Endothelial cell of umbilical vein (primary cell): ENCODE measurements at regions not wholly inside any gene's neighbourhood (a gene's known extent, or its start where the extent isn't known, plus 50 kb on each side); places are given as distances from the start of the nearest gene placed in this dataset.

Source experiments
- BruUV-seq: library from RNA; stranded (reverse); fragments of 400-500 nt; replicated peaks from 2 replicates; lab custom pipeline; 2021; lab: Mats Ljungman, UMichigan
- CTCF ChIA-PET: fragments of 300-600, 350-600 bp; sonication (Branson Sonifier 250); formaldehyde crosslinking; loops from one replicate; lab custom pipeline; 2021; ENCODE audit warnings: antibody characterized with exemption, inconsistent platforms; lab: Charles Lee
- POLR2A ChIA-PET: fragments of 300-600, 350-600 bp; sonication (Branson Sonifier 250); formaldehyde crosslinking; loops from one replicate; lab custom pipeline; 2021; ENCODE audit warnings: antibody characterized with exemption, inconsistent platforms; lab: Charles Lee
- DNase-seq: peaks from one replicate; pipeline ENCODE4 v3.0.0-alpha.2; 2011; ENCODE audit warnings: low read depth, low spot score
- FAIRE-seq: peaks from 2 replicates; lab custom pipeline; 2011; peaks lifted over from hg19 to GRCh38; lab: Jason Lieb, UNC
- H2AFZ ChIP-seq: 2 replicates; pipeline ENCODE4 v1.6.0; 2012; ENCODE audit warnings: low read depth, low read length, control low read depth, inconsistent platforms
- H3K27ac ChIP-seq: 2 replicates; pipeline ENCODE4 v1.5.1; 2011; ENCODE audit warnings: low read depth, mild to moderate bottlenecking, control low read depth, low read length, moderate library complexity; ENCODE audit not compliant: insufficient read depth
- H3K27me3 ChIP-seq, 2 experiments: 2 replicates each; pipeline versions ENCODE4 v1.6.0 to v1.6.1; 2011; ENCODE audit warnings: low read length in 2 of 2, mixed read lengths in 1 of 2; ENCODE audit not compliant: control insufficient read depth in 2 of 2, insufficient read depth in 2 of 2
- H3K36me3 ChIP-seq, 2 experiments: 2 replicates in 1 of 2; 3 replicates in 1 of 2; pipeline ENCODE4 v1.5.1; 2011; ENCODE audit warnings: low read length in 2 of 2, mild to moderate bottlenecking in 1 of 2, moderate library complexity in 1 of 2; ENCODE audit not compliant: control insufficient read depth in 2 of 2, insufficient read depth in 2 of 2; ENCODE audit errors: extremely low read depth in 1 of 2
- H3K4me1 ChIP-seq: 3 replicates; pipeline ENCODE4 v1.5.1; 2011; ENCODE audit warnings: mild to moderate bottlenecking, low read length; ENCODE audit not compliant: control insufficient read depth, insufficient read depth; ENCODE audit errors: extremely low read depth
- H3K4me2 ChIP-seq: 2 replicates; pipeline ENCODE4 v1.6.1; 2011; ENCODE audit warnings: low read length, control low read depth, mixed read lengths; ENCODE audit not compliant: insufficient read depth
- H3K4me3 ChIP-seq, 3 experiments: fragments of 200-600 bp in 1 of 3; sonication (generic), shearing (Covaris generic) in 1 of 3; replicated peaks in 1 of 3; 2 replicates each; pipeline ENCODE4 v1.5.1; 2011 to 2016; ENCODE audit warnings: control low read depth in 3 of 3, low read length in 3 of 3, mild to moderate bottlenecking in 2 of 3, inconsistent platforms in 1 of 3, low read depth in 1 of 3, moderate library complexity in 1 of 3; ENCODE audit not compliant: insufficient read depth in 1 of 3
- H3K79me2 ChIP-seq: 2 replicates; pipeline ENCODE4 v1.6.0; 2012; ENCODE audit warnings: low read length, inconsistent platforms; ENCODE audit not compliant: control insufficient read depth, insufficient read depth
- H3K9ac ChIP-seq: replicated peaks from 2 replicates; pipeline ENCODE3; 2011; ENCODE audit warnings: low read length, control low read depth; ENCODE audit not compliant: insufficient read depth; ENCODE audit errors: extremely low read depth
- H3K9me1 ChIP-seq: replicated peaks from 3 replicates; pipeline ENCODE4 v1.6.0; 2011; ENCODE audit warnings: mild to moderate bottlenecking, low read length; ENCODE audit not compliant: control insufficient read depth, insufficient read depth; ENCODE audit errors: extremely low read depth
- H3K9me3 ChIP-seq: replicated peaks from 2 replicates; pipeline ENCODE4 v1.5.1; 2012; ENCODE audit warnings: low read length, inconsistent platforms; ENCODE audit not compliant: control insufficient read depth, insufficient read depth
- H4K20me1 ChIP-seq: replicated peaks from 2 replicates; pipeline ENCODE3; 2011; ENCODE audit warnings: mild to moderate bottlenecking, low read length; ENCODE audit not compliant: control insufficient read depth, insufficient read depth; ENCODE audit errors: extremely low read depth
- EZH2 ChIP-seq: IDR thresholded peaks from 2 replicates; pipeline ENCODE4 v1.6.1; 2012; ENCODE audit warnings: borderline replicate concordance, low read depth, mild to moderate bottlenecking, moderate library complexity, low read length, inconsistent platforms; ENCODE audit not compliant: severe bottlenecking
- FOS ChIP-seq: IDR thresholded peaks from 2 replicates; pipeline ENCODE4 v1.6.1; 2011; ENCODE audit warnings: mild to moderate bottlenecking, low read length, moderate library complexity, borderline replicate concordance; ENCODE audit not compliant: insufficient read depth
- GATA2 ChIP-seq: IDR thresholded peaks from 2 replicates; pipeline ENCODE4 v1.7.0; 2011; ENCODE audit warnings: low read depth, mild to moderate bottlenecking, moderate library complexity, mixed read lengths, low read length; ENCODE audit not compliant: insufficient read length, insufficient read depth
- JUN ChIP-seq: IDR thresholded peaks from 2 replicates; pipeline ENCODE4 v1.6.1; 2011; ENCODE audit warnings: borderline replicate concordance, low read depth; ENCODE audit not compliant: insufficient read length, insufficient read depth
- MAX ChIP-seq: IDR thresholded peaks from 2 replicates; pipeline ENCODE4 v1.6.1; 2011; ENCODE audit not compliant: insufficient read depth, insufficient read length
- MYC ChIP-seq: IDR thresholded peaks from one replicate; pipeline ENCODE4 v1.6.1; 2011; ENCODE audit warnings: mild to moderate bottlenecking, low read depth, low read length
- POLR2A ChIP-seq: IDR thresholded peaks from 2 replicates; pipeline ENCODE4 v1.6.1; 2012; ENCODE audit warnings: low read depth, mild to moderate bottlenecking, control low read depth, low read length
- POLR2AphosphoS5 ChIP-seq: IDR thresholded peaks from 2 replicates; pipeline ENCODE4 v1.6.1; 2012; ENCODE audit warnings: low read depth, mild to moderate bottlenecking, control low read depth, low read length, moderate library complexity; ENCODE audit not compliant: insufficient read depth
- dilution Hi-C: fragments of 300-500 bp; cut with MboI; formaldehyde crosslinking; loops from one replicate; pipeline ENCODE4 v1.15.0; 2019; ENCODE audit warnings: low sequenced_read_pairs; ENCODE audit not compliant: extremely low pct_ligation_motif_present
- intact Hi-C: fragments of 100-400 bp; cut with micrococcal nuclease; formaldehyde crosslinking; loops from one replicate; pipeline ENCODE4 v1.10.0; 2022
- TF ChIP-seq, protein P1 (sequence below), 2 donors: IDR thresholded peaks; 1 replicate in 1 of 2; 2 replicates in 1 of 2; pipeline ENCODE4 v1.5.1; 2011; ENCODE audit warnings: low read length in 2 of 2, mild to moderate bottlenecking in 2 of 2, moderate library complexity in 2 of 2, control low read depth in 1 of 2, inconsistent platforms in 1 of 2, low read depth in 1 of 2; ENCODE audit not compliant: insufficient read depth in 1 of 2; ENCODE audit errors: extremely low read depth in 1 of 2

GRCh38 chr1:234725177-234726132, 115.5 kb upstream of the IRF2BP2 start:
- Histone ChIP-seq H3K9me3 (no peaks in the 10 kb centered on the region), H3K4me1 (peaks cover 59% of the 10 kb centered on the region), H4K20me1 (no peaks in the 10 kb centered on the region), H3K79me2 (no peaks in the 10 kb centered on the region), H2AFZ (peak overlapping the region; percentile 3), H3K27ac (peak overlapping the region; percentile 91), H3K27me3 (no peaks in the 10 kb centered on the region), H3K4me3 (no peak overlapping the region), H3K4me2 (peak overlapping the region; percentile 33), H3K9ac (peak overlapping the region; percentile 95), H3K36me3 (no peaks in the 10 kb centered on the region), H3K9me1 (no peaks in the 10 kb centered on the region)
- DNase-seq (peak; percentile 63), FAIRE-seq (peak; percentile 87)
- TF ChIP-seq MYC, result no peak
- TF ChIP-seq POLR2A, result no peak
- no peak for TF ChIP-seq EZH2
- no peak for TF ChIP-seq JUN
- TF ChIP-seq GATA2, result no peak
- TF ChIP-seq POLR2AphosphoS5, result no peak
- TF ChIP-seq, protein P1, sequence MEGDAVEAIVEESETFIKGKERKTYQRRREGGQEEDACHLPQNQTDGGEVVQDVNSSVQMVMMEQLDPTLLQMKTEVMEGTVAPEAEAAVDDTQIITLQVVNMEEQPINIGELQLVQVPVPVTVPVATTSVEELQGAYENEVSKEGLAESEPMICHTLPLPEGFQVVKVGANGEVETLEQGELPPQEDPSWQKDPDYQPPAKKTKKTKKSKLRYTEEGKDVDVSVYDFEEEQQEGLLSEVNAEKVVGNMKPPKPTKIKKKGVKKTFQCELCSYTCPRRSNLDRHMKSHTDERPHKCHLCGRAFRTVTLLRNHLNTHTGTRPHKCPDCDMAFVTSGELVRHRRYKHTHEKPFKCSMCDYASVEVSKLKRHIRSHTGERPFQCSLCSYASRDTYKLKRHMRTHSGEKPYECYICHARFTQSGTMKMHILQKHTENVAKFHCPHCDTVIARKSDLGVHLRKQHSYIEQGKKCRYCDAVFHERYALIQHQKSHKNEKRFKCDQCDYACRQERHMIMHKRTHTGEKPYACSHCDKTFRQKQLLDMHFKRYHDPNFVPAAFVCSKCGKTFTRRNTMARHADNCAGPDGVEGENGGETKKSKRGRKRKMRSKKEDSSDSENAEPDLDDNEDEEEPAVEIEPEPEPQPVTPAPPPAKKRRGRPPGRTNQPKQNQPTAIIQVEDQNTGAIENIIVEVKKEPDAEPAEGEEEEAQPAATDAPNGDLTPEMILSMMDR (IDR thresholded peaks at IDR 0.05; ENCODE audit: extremely low read depth in 1 of 2, insufficient read depth in 1 of 2, low read depth in 1 of 2, low read length in 2 of 2), result no peak
- TF ChIP-seq MAX, result no peak
- TF ChIP-seq FOS, result no peak
- dilution Hi-C loops (loop anchor here (10.0 to 25.0 kb wide), 2 partner anchors 112 to 349 kb away; no protein-coding TSS in a partner anchor), intact Hi-C loops (loop anchor here (2.0 kb wide), 1 partner anchor 181 kb away; no protein-coding TSS in a partner anchor)
- BruUV-seq, result TSS peak; percentile 50
- CTCF ChIA-PET, result interaction anchor here (0.7 to 3.8 kb wide), 7 partner anchors 18 to 368 kb away, joined by 3 to 51 read pairs (median 10); partner anchors contain the start of gene IRF2BP2
- POLR2A ChIA-PET, result interaction anchor here (2.7 to 2.9 kb wide), 2 partner anchors 19 to 115 kb away, joined by 26 to 48 read pairs; partner anchors contain the start of gene IRF2BP2
